ENCODE measurements at regions not wholly inside any gene's neighbourhood (a gene's known extent, or its start where the extent isn't known, plus 50 kb on each side); places are given as distances from the start of the nearest gene placed in this dataset.

GRCh38 chr14:97506626-97507025, 709.4 kb downstream of the VRK1 start:
- Histone ChIP-seq H3K9me3 (ENCODE audit: severe bottlenecking) (no peaks in the 10 kb centered on the region), H3K27ac (ENCODE audit: poor library complexity, severe bottlenecking) (no peak overlapping the region), H3K27me3 (ENCODE audit: insufficient read depth, poor library complexity, severe bottlenecking) (no peaks in the 10 kb centered on the region), H3K36me3 (ENCODE audit: low read depth) (no peaks in the 10 kb centered on the region), H3K4me3 (ENCODE audit: severe bottlenecking) (no peak overlapping the region), H3K4me1 (ENCODE audit: insufficient read depth, poor library complexity, severe bottlenecking) (no peaks in the 10 kb centered on the region)
- no peak for TF ChIP-seq CTCF (IDR thresholded peaks at IDR 0.05; ENCODE audit: poor library complexity, severe bottlenecking)
- DNase-seq (ENCODE audit: low spot score): no peak
- ATAC-seq (ENCODE audit: low read depth): no peak

GRCh38 chr14:97513891-97514290, 716.7 kb downstream of the VRK1 start:
- no peaks in the 10 kb centered on the region for H3K27me3 ChIP-seq (ENCODE audit: insufficient read depth, poor library complexity, severe bottlenecking)
- no peaks in the 10 kb centered on the region for H3K4me1 ChIP-seq (ENCODE audit: insufficient read depth, poor library complexity, severe bottlenecking)
- no peaks in the 10 kb centered on the region for H3K36me3 ChIP-seq (ENCODE audit: low read depth)
- no peak overlapping the region for H3K27ac ChIP-seq (ENCODE audit: poor library complexity, severe bottlenecking)
- ATAC-seq (ENCODE audit: low read depth) (no peak), DNase-seq (ENCODE audit: low spot score) (no peak)
- TF ChIP-seq CTCF (IDR thresholded peaks at IDR 0.05; ENCODE audit: poor library complexity, severe bottlenecking): no peak
- H3K4me3 ChIP-seq (ENCODE audit: severe bottlenecking): no peak overlapping the region
- H3K9me3 ChIP-seq (ENCODE audit: severe bottlenecking): no peaks in the 10 kb centered on the region

- no peaks in the 10 kb centered on the region for H3K4me1 ChIP-seq (ENCODE audit: insufficient read depth, poor library complexity, severe bottlenecking)
- DNase-seq (ENCODE audit: low spot score) (no peak), ATAC-seq (ENCODE audit: low read depth) (no peak)
- H3K27me3 ChIP-seq (ENCODE audit: insufficient read depth, poor library complexity, severe bottlenecking): no peaks in the 10 kb centered on the region
- H3K4me3 ChIP-seq (ENCODE audit: severe bottlenecking): no peak overlapping the region
- TF ChIP-seq CTCF (IDR thresholded peaks at IDR 0.05; ENCODE audit: poor library complexity, severe bottlenecking): no peak
- H3K27ac ChIP-seq (ENCODE audit: poor library complexity, severe bottlenecking): no peak overlapping the region
- no peaks in the 10 kb centered on the region for H3K36me3 ChIP-seq (ENCODE audit: low read depth)
- no peaks in the 10 kb centered on the region for H3K9me3 ChIP-seq (ENCODE audit: severe bottlenecking)
Observed at GRCh38 chr14:97517566-97518234, 720.5 kb downstream of the VRK1 start.

GRCh38 chr14:97523936-97524335, 726.8 kb downstream of the VRK1 start:
- Histone ChIP-seq H3K27me3 (ENCODE audit: insufficient read depth, poor library complexity, severe bottlenecking) (no peaks in the 10 kb centered on the region), H3K27ac (ENCODE audit: poor library complexity, severe bottlenecking) (peak overlapping the region; percentile 15), H3K4me1 (ENCODE audit: insufficient read depth, poor library complexity, severe bottlenecking) (peaks cover 11% of the 10 kb centered on the region), H3K4me3 (ENCODE audit: severe bottlenecking) (no peak overlapping the region), H3K36me3 (ENCODE audit: low read depth) (no peaks in the 10 kb centered on the region), H3K9me3 (ENCODE audit: severe bottlenecking) (no peaks in the 10 kb centered on the region)
- peak; percentile 97 for ATAC-seq (ENCODE audit: low read depth)
- no peak for TF ChIP-seq CTCF (IDR thresholded peaks at IDR 0.05; ENCODE audit: poor library complexity, severe bottlenecking)
- DNase-seq (ENCODE audit: low spot score): no peak

GRCh38 chr14:97524589-97525319, 727.6 kb downstream of the VRK1 start:
- peaks cover 11% of the 10 kb centered on the region for H3K4me1 ChIP-seq (ENCODE audit: insufficient read depth, poor library complexity, severe bottlenecking)
- H3K4me3 ChIP-seq (ENCODE audit: severe bottlenecking): no peak overlapping the region
- no peaks in the 10 kb centered on the region for H3K27me3 ChIP-seq (ENCODE audit: insufficient read depth, poor library complexity, severe bottlenecking)
- DNase-seq (ENCODE audit: low spot score): no peak
- no peaks in the 10 kb centered on the region for H3K36me3 ChIP-seq (ENCODE audit: low read depth)
- peak overlapping the region; percentile 15 for H3K27ac ChIP-seq (ENCODE audit: poor library complexity, severe bottlenecking)
- H3K9me3 ChIP-seq (ENCODE audit: severe bottlenecking): no peaks in the 10 kb centered on the region
- no peak for TF ChIP-seq CTCF (IDR thresholded peaks at IDR 0.05; ENCODE audit: poor library complexity, severe bottlenecking)
- ATAC-seq (ENCODE audit: low read depth): no peak

Measured in RWPE2 (cell line).